Left lung (tissue), 4 donors: ENCODE measurements at regions not wholly inside any gene's neighbourhood (a gene's known extent, or its start where the extent isn't known, plus 50 kb on each side); places are given as distances from the start of the nearest gene placed in this dataset.

Experiments used
- ATAC-seq: fragments of 200-7000 bp; cut with Tn5 transposase; one replicate; pipeline ENCODE4 v1.9.1; 2020; ENCODE audit warnings: moderate library complexity
- DNase-seq, 4 donors: peaks; one replicate each; pipeline ENCODE4 v3.0.0-alpha.2; 2013 to 2020
- H3K27ac ChIP-seq, 2 donors: fragments of 200-600 bp; sonication (generic) in 1 of 2; one replicate each; pipeline versions ENCODE4 v1.5.0 to v1.8.0; 2020 to 2021
- H3K27me3 ChIP-seq, 2 donors: fragments of 200-600 bp; sonication (generic) in 1 of 2; one replicate each; pipeline versions ENCODE4 v1.5.0 to v1.8.0; 2020 to 2021
- H3K36me3 ChIP-seq, 2 donors: fragments of 200-600 bp; sonication (generic) in 1 of 2; one replicate each; pipeline versions ENCODE4 v1.5.0 to v1.8.0; 2020 to 2021
- H3K4me1 ChIP-seq, 2 donors: fragments of 200-600 bp; one replicate each; pipeline ENCODE4 v1.8.0; 2021
- H3K4me3 ChIP-seq, 2 donors: fragments of 200-600 bp; sonication (generic) in 1 of 2; one replicate each; pipeline versions ENCODE4 v1.5.0 to v1.8.0; 2020 to 2021; ENCODE audit warnings: mild to moderate bottlenecking in 1 of 2
- H3K9me3 ChIP-seq, 2 donors: fragments of 200-600 bp; sonication (generic) in 1 of 2; one replicate each; pipeline versions ENCODE4 v1.5.0 to v1.8.0; 2020 to 2021
- intact Hi-C, 2 donors: fragments of 100-400 bp; cut with DNase I; formaldehyde crosslinking; loops; one replicate each; pipeline versions ENCODE4 v1.11.2 to v1.14.2; 2022
- TF ChIP-seq, protein P1 (sequence below), 2 donors: fragments of 200-600 bp; sonication (generic) in 1 of 2; IDR thresholded peaks; one replicate each; pipeline versions ENCODE4 v1.5.0 to v1.8.0; 2021; ENCODE audit warnings: antibody characterized with exemption in 2 of 2
- donor health status: DM: no; HTN: yes; CAD: no.
- donor health status: DM: no; HTN: no; CAD: no.

DNA sequence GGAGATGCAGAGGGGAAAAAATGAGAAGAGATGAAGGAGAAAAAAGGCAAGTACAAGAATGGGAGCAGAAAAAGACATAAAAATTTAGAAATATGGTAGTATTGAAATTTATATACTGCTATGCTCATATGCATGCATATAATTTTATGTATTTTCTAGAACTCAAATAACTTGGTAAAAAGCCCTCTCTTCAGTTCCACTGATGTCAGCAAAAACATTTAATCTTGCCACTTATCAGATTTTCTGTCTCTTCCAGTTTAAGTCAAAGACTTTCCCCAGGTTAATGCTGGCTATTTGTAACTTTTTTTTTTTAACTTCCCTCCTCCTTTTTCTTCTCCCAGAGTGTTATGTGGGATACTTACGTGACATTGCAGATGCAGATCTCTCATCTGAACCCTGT is 617.5 kb upstream of the CPEB2 start:
- Histone ChIP-seq H3K4me3 (no peak overlapping the region), H3K4me1 (no peaks in the 10 kb centered on the region), H3K27ac (no peak overlapping the region), H3K9me3 (no peaks in the 10 kb centered on the region), H3K27me3 (no peaks in the 10 kb centered on the region), H3K36me3 (no peaks in the 10 kb centered on the region)
- intact Hi-C loops: no loop called here
- ATAC-seq: no peak
- TF ChIP-seq, protein P1, sequence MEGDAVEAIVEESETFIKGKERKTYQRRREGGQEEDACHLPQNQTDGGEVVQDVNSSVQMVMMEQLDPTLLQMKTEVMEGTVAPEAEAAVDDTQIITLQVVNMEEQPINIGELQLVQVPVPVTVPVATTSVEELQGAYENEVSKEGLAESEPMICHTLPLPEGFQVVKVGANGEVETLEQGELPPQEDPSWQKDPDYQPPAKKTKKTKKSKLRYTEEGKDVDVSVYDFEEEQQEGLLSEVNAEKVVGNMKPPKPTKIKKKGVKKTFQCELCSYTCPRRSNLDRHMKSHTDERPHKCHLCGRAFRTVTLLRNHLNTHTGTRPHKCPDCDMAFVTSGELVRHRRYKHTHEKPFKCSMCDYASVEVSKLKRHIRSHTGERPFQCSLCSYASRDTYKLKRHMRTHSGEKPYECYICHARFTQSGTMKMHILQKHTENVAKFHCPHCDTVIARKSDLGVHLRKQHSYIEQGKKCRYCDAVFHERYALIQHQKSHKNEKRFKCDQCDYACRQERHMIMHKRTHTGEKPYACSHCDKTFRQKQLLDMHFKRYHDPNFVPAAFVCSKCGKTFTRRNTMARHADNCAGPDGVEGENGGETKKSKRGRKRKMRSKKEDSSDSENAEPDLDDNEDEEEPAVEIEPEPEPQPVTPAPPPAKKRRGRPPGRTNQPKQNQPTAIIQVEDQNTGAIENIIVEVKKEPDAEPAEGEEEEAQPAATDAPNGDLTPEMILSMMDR (IDR thresholded peaks at IDR 0.05): no peak
- DNase-seq: no peak

DNA sequence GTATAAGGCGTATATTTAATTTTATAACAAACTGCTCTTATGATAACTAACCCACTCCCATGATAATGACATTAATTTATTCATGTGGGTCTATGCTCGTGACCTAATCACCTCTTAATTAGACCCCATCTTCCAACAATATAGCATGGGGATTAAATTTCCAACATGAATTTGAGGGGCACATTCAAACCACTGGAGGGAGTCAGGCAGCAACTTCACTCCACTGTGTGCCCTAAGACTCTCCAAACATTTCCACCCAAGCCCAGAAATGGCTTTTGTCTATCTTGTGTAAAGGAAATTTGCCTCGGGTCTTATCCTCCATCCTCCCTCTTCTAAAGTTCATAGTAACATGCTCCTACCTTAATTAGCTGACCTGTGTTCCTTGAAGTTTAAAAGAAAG is 616.1 kb upstream of the CPEB2 start:
- Histone ChIP-seq H3K4me3 (no peak overlapping the region), H3K27ac (no peak overlapping the region), H3K36me3 (no peaks in the 10 kb centered on the region), H3K4me1 (no peaks in the 10 kb centered on the region), H3K9me3 (no peaks in the 10 kb centered on the region), H3K27me3 (no peaks in the 10 kb centered on the region)
- ATAC-seq (no peak), DNase-seq (no peak)
- intact Hi-C loops: no loop called here
- TF ChIP-seq, protein P1 (IDR thresholded peaks at IDR 0.05): no peak

DNA sequence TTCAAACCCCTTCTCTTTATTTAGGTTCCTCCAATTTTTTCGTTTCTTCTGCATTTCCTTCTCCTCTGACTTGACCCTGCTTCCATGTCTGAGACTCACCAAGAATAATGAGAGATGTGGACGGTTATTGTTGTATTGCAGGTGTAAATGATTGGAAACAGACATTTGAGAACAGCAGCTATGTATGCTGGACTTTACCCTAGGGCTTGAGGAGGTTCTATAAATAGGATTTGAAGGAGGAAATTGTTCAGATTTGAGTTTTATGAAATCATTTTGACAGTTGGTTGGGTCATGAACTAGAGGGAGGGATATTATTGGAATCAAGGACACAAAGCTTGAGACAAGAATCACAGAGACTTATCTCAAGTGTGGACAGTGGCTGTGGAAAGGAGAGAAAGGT is 614.6 kb upstream of the CPEB2 start:
- Histone ChIP-seq H3K9me3 (no peaks in the 10 kb centered on the region), H3K27me3 (no peaks in the 10 kb centered on the region)
- intact Hi-C loops: no loop called here

DNA sequence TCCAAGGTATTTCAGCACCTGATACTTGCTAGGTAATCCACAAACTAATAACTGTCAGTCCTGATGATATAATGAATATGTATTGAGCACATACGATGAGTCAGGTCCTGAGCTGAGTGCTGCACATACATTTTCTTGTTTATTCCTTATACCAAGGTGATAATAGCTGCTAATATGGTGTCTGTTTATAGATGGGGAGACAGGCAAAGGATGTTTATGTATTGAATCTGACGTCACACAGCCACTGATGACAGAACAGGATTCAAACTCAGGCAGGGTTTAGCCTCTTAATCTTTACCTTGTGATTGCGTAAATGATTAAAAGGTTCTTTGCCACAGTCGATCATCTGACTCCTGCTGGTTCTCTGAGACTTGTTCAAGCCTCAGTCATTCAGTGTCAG is 609.9 kb upstream of the CPEB2 start:
- DNase-seq (no peak), ATAC-seq (no peak)
- Histone ChIP-seq H3K27me3 (no peaks in the 10 kb centered on the region), H3K9me3 (no peaks in the 10 kb centered on the region), H3K36me3 (no peaks in the 10 kb centered on the region), H3K4me3 (no peak overlapping the region), H3K4me1 (no peaks in the 10 kb centered on the region), H3K27ac (no peak overlapping the region)
- intact Hi-C loops: no loop called here
- TF ChIP-seq, protein P1 (IDR thresholded peaks at IDR 0.05): no peak

More for the DNA sequence above, 614.6 kb upstream of the CPEB2 start:
- no peak overlapping the region for H3K27ac ChIP-seq
- ATAC-seq (no peak), DNase-seq (no peak)
- TF ChIP-seq, protein P1 (IDR thresholded peaks at IDR 0.05): no peak
- no peak overlapping the region for H3K4me3 ChIP-seq
- no peaks in the 10 kb centered on the region for H3K4me1 ChIP-seq
- H3K36me3 ChIP-seq: no peaks in the 10 kb centered on the region

DNA sequence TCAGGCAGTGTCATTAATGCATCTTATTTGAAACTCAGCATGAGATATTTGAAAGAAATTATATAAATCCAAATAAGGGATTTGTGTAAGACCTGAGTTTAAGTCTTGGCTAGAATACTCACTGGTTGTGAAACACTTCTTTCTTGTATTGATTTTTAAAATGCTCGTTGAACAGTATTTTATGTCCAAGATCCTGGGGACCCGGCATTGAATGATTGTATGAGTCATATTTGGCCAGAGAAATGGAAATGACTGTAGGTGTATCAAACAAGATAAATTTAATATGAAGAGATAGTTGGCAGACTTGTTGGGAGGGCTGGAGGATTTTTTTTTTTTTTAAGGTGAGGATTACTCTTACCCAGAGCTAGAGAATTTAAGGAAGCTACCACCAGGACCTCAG is 606.1 kb upstream of the CPEB2 start:
- H3K9me3 ChIP-seq: peaks cover 0 to 6% of the 10 kb centered on the region in 2 donors
- no peak overlapping the region for H3K4me3 ChIP-seq
- H3K4me1 ChIP-seq: no peaks in the 10 kb centered on the region
- intact Hi-C loops: no loop called here
- no peaks in the 10 kb centered on the region for H3K27me3 ChIP-seq
- ATAC-seq: no peak
- no peak overlapping the region for H3K27ac ChIP-seq
- H3K36me3 ChIP-seq: no peaks in the 10 kb centered on the region
- no peak for DNase-seq
- TF ChIP-seq, protein P1 (IDR thresholded peaks at IDR 0.05): no peak
